Tibial nerve (tissue), 4 donors: ENCODE measurements at regions not wholly inside any gene's neighbourhood (a gene's known extent, or its start where the extent isn't known, plus 50 kb on each side); places are given as distances from the start of the nearest gene placed in this dataset.

Experiments
- EP300 ChIP-seq, 2 donors: sonication (generic); formaldehyde crosslinking; IDR thresholded peaks; one replicate each; pipeline ENCODE4 v1.6.1; 2017; ENCODE audit warnings: antibody characterized with exemption in 2 of 2, mild to moderate bottlenecking in 1 of 2
- POLR2A ChIP-seq, 2 donors: fragments of 450-650 bp; IDR thresholded peaks; one replicate each; pipeline ENCODE4 v1.6.1; 2017; ENCODE audit warnings: antibody characterized with exemption in 2 of 2, mild to moderate bottlenecking in 2 of 2, moderate library complexity in 2 of 2
- TF ChIP-seq, protein P1 (sequence below), 5 experiments: fragments of 200-600 bp in 3 of 5; fragments of 450-650 bp in 2 of 5; sonication (generic) in 3 of 5; IDR thresholded peaks; one replicate each; pipeline ENCODE4 v1.5.1; 2016 to 2019; ENCODE audit warnings: antibody characterized with exemption in 5 of 5, mild to moderate bottlenecking in 3 of 5, moderate library complexity in 2 of 5

DNA sequence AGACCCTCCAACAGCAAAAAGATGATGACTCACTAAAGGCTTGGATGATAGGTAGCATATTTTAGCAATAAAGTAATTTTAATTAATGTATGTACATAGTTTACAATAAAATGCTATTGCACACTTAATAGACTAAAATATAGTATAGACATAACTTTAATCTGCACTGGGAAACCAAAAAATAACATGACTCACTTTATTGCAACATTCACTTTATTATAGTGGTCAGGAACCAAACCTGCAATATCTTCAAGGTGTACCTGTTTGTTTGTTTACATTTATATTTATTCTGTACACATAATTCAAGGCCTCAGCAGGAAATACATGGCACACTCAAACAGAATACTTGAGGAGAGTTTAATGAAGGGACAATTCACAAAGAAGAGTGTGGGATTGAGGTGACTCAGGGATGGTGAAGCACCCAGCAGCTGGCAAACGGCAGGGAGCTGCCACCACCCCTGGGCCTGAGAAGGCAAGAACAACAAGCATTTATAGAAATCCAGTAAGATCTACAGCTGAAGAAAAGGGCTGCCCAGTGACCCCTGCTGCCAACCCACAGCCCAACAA is 51.5 kb upstream of the POU2AF2 start:
- TF ChIP-seq, protein P1, sequence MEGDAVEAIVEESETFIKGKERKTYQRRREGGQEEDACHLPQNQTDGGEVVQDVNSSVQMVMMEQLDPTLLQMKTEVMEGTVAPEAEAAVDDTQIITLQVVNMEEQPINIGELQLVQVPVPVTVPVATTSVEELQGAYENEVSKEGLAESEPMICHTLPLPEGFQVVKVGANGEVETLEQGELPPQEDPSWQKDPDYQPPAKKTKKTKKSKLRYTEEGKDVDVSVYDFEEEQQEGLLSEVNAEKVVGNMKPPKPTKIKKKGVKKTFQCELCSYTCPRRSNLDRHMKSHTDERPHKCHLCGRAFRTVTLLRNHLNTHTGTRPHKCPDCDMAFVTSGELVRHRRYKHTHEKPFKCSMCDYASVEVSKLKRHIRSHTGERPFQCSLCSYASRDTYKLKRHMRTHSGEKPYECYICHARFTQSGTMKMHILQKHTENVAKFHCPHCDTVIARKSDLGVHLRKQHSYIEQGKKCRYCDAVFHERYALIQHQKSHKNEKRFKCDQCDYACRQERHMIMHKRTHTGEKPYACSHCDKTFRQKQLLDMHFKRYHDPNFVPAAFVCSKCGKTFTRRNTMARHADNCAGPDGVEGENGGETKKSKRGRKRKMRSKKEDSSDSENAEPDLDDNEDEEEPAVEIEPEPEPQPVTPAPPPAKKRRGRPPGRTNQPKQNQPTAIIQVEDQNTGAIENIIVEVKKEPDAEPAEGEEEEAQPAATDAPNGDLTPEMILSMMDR (IDR thresholded peaks at IDR 0.05): no peak
- TF ChIP-seq EP300 (IDR thresholded peaks at IDR 0.05) (no peak), POLR2A (IDR thresholded peaks at IDR 0.05) (no peak)
